ENCODE measurements at regions not wholly inside any gene's neighbourhood (a gene's known extent, or its start where the extent isn't known, plus 50 kb on each side); places are given as distances from the start of the nearest gene placed in this dataset.
"Not testable (repeated sequence)": the region's sequence is repeated elsewhere in the genome, so short reads cannot be mapped to it uniquely, and the experiment has no call there.

- in situ Hi-C loops (cut with HindIII; ENCODE audit: low sequenced_read_pairs), result no loop called here
- DNase-seq (ENCODE audit: low spot score), result no peak
Observed at GRCh38 chr3:65303431-65303830, 615.6 kb upstream of the ADAMTS9 start.

GRCh38 chr3:65291448-65292125 is 603.8 kb upstream of the ADAMTS9 start:
- DNase-seq (ENCODE audit: low spot score), result no peak
- in situ Hi-C loops (cut with HindIII; ENCODE audit: low sequenced_read_pairs), result no loop called here

GRCh38 chr3:65288776-65289175 is 601.0 kb upstream of the ADAMTS9 start:
- in situ Hi-C loops (cut with HindIII; ENCODE audit: low sequenced_read_pairs), result no loop called here
- DNase-seq (ENCODE audit: low spot score), result no peak

GRCh38 chr3:65285956-65286355 is 598.2 kb upstream of the ADAMTS9 start:
- in situ Hi-C loops (cut with HindIII; ENCODE audit: low sequenced_read_pairs), result no loop called here
- no peak for DNase-seq (ENCODE audit: low spot score)

GRCh38 chr3:65284961-65285360 is 597.2 kb upstream of the ADAMTS9 start:
- in situ Hi-C loops (cut with HindIII; ENCODE audit: low sequenced_read_pairs), result no loop called here
- DNase-seq (ENCODE audit: low spot score), result no peak

- no peak for DNase-seq (ENCODE audit: low spot score)
- in situ Hi-C loops (cut with HindIII; ENCODE audit: low sequenced_read_pairs), result no loop called here
Observed at GRCh38 chr3:65284546-65284945, 596.7 kb upstream of the ADAMTS9 start.

- in situ Hi-C loops (cut with HindIII; ENCODE audit: low sequenced_read_pairs), result no loop called here
Observed at GRCh38 chr3:65279225-65279782, 591.5 kb upstream of the ADAMTS9 start.

GRCh38 chr3:65277798-65278197 is 590.0 kb upstream of the ADAMTS9 start:
- in situ Hi-C loops (cut with HindIII; ENCODE audit: low sequenced_read_pairs), result no loop called here
- DNase-seq (ENCODE audit: low spot score), result peak; percentile 49

More at GRCh38 chr3:65279225-65279782, 591.5 kb upstream of the ADAMTS9 start:
- DNase-seq (ENCODE audit: low spot score), result no peak

GRCh38 chr3:65276551-65276950 is 588.8 kb upstream of the ADAMTS9 start:
- DNase-seq (ENCODE audit: low spot score), result no peak
- in situ Hi-C loops (cut with HindIII; ENCODE audit: low sequenced_read_pairs), result no loop called here

- in situ Hi-C loops (cut with HindIII; ENCODE audit: low sequenced_read_pairs), result no loop called here
- no peak for DNase-seq (ENCODE audit: low spot score)
Observed at GRCh38 chr3:65268426-65268825, 580.6 kb upstream of the ADAMTS9 start.

GRCh38 chr3:65265942-65266590 is 578.3 kb upstream of the ADAMTS9 start:
- no peak for DNase-seq (ENCODE audit: low spot score)
- in situ Hi-C loops (cut with HindIII; ENCODE audit: low sequenced_read_pairs), result no loop called here

- in situ Hi-C loops (cut with HindIII; ENCODE audit: low sequenced_read_pairs), result no loop called here
- no peak for DNase-seq (ENCODE audit: low spot score)
Observed at GRCh38 chr3:65265511-65265910, 577.7 kb upstream of the ADAMTS9 start.

- no peak for DNase-seq (ENCODE audit: low spot score)
- in situ Hi-C loops (cut with HindIII; ENCODE audit: low sequenced_read_pairs), result no loop called here
Observed at GRCh38 chr3:65262548-65262947, 574.7 kb upstream of the ADAMTS9 start.

GRCh38 chr3:65259946-65260345 is 572.1 kb upstream of the ADAMTS9 start:
- in situ Hi-C loops (cut with HindIII; ENCODE audit: low sequenced_read_pairs), result no loop called here
- no peak for DNase-seq (ENCODE audit: low spot score)

GRCh38 chr3:65252914-65253313 is 565.1 kb upstream of the ADAMTS9 start:
- DNase-seq (ENCODE audit: low spot score); in situ Hi-C loops (cut with HindIII; ENCODE audit: low sequenced_read_pairs): not testable (repeated sequence)

GRCh38 chr3:65252266-65252665 is 564.5 kb upstream of the ADAMTS9 start:
- DNase-seq (ENCODE audit: low spot score), result no peak
- in situ Hi-C loops (cut with HindIII; ENCODE audit: low sequenced_read_pairs), result no loop called here

- in situ Hi-C loops (cut with HindIII; ENCODE audit: low sequenced_read_pairs), result no loop called here
- DNase-seq (ENCODE audit: low spot score), result no peak
Observed at GRCh38 chr3:65251375-65251774, 563.6 kb upstream of the ADAMTS9 start.

- in situ Hi-C loops (cut with HindIII; ENCODE audit: low sequenced_read_pairs), result no loop called here
- no peak for DNase-seq (ENCODE audit: low spot score)
Observed at GRCh38 chr3:65246561-65246960, 558.8 kb upstream of the ADAMTS9 start.

GRCh38 chr3:65245133-65246063 is 557.6 kb upstream of the ADAMTS9 start:
- in situ Hi-C loops (cut with HindIII; ENCODE audit: low sequenced_read_pairs), result no loop called here
- DNase-seq (ENCODE audit: low spot score), result no peak

GRCh38 chr3:65240366-65240765 is 552.6 kb upstream of the ADAMTS9 start:
- in situ Hi-C loops (cut with HindIII; ENCODE audit: low sequenced_read_pairs), result no loop called here
- DNase-seq (ENCODE audit: low spot score), result no peak

All from G401 (cell line).